HCT116 (cell line): ENCODE measurements at regions not wholly inside any gene's neighbourhood (a gene's known extent, or its start where the extent isn't known, plus 50 kb on each side); places are given as distances from the start of the nearest gene placed in this dataset.

Experiments used
- CEBPB ChIP-seq: IDR thresholded peaks from 2 replicates; pipeline ENCODE4 v1.6.1; 2012; ENCODE audit warnings: low read depth
- CTCF ChIP-seq, 3 experiments: fragments of 200-600 bp in 1 of 3; sonication (generic) in 1 of 3; IDR thresholded peaks in 2 of 3; conservative IDR thresholded peaks in 1 of 3; 2 replicates each; pipeline ENCODE4 v1.5.1; 2012 to 2017; ENCODE audit warnings: low read depth in 2 of 3, low read length in 2 of 3, antibody characterized with exemption in 1 of 3, borderline replicate concordance in 1 of 3, control low read depth in 1 of 3, mild to moderate bottlenecking in 1 of 3, mixed read lengths in 1 of 3, mixed run types in 1 of 3, moderate library complexity in 1 of 3; ENCODE audit not compliant: insufficient read depth in 1 of 3
- EZH2 ChIP-seq: fragments of 200-600 bp; sonication (generic); IDR thresholded peaks from 2 replicates; pipeline ENCODE4 v1.6.1; 2017; ENCODE audit warnings: antibody characterized with exemption, mixed run types
- JUND ChIP-seq: IDR thresholded peaks from 2 replicates; pipeline ENCODE4 v1.6.1; 2012
- POLR2A ChIP-seq: IDR thresholded peaks from 2 replicates; pipeline ENCODE4 v1.7.0; 2011; ENCODE audit warnings: borderline replicate concordance; ENCODE audit not compliant: insufficient read depth, insufficient read length; ENCODE audit errors: extremely low read depth
- SIN3A ChIP-seq: IDR thresholded peaks from 2 replicates; pipeline ENCODE4 v1.6.1; 2012; ENCODE audit warnings: low read depth
- TCF7L2 ChIP-seq: IDR thresholded peaks from 2 replicates; pipeline ENCODE4 v1.7.0; 2011; ENCODE audit warnings: borderline replicate concordance, inconsistent platforms; ENCODE audit not compliant: insufficient read depth, insufficient read length; ENCODE audit errors: extremely low read depth

GRCh38 chr14:81868172-81868571 lies 334.5 kb upstream of the SEL1L start:
- TF ChIP-seq POLR2A (no peak), CEBPB (no peak), JUND (no peak), CTCF (IDR thresholded peaks at IDR 0.05 in 2 of 3, conservative IDR thresholded peaks at IDR 0.05 in 1 of 3; ENCODE audit: borderline replicate concordance in 1 of 3, insufficient read depth in 1 of 3, low read depth in 2 of 3, low read length in 2 of 3) (no peak), EZH2 (no peak), SIN3A (no peak), TCF7L2 (no peak)
